ENCODE measurements at regions not wholly inside any gene's neighbourhood (a gene's known extent, or its start where the extent isn't known, plus 50 kb on each side); places are given as distances from the start of the nearest gene placed in this dataset.
"Not testable (repeated sequence)": the region's sequence is repeated elsewhere in the genome, so short reads cannot be mapped to it uniquely, and the experiment has no call there.

DNA sequence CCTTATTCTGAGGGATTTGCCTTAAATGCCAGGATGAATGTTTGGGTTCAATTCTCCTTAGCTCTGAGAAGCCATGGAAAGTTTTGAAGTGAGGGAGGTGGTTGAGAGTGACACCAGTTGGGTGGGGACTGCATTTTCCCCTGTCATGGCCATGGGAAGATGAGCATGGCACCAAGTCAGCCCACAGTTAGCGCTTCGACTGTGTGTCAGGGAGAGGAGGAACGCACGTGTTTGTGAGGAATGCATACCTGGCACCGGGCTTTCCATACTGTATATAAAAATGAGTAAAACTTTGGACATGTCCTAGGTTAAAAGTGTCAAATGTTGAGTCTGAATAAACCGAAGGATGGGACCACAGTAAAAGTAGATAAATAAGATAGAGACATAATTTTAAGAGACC, 187.5 kb upstream of the KL start:
- no peak for DNase-seq

DNA sequence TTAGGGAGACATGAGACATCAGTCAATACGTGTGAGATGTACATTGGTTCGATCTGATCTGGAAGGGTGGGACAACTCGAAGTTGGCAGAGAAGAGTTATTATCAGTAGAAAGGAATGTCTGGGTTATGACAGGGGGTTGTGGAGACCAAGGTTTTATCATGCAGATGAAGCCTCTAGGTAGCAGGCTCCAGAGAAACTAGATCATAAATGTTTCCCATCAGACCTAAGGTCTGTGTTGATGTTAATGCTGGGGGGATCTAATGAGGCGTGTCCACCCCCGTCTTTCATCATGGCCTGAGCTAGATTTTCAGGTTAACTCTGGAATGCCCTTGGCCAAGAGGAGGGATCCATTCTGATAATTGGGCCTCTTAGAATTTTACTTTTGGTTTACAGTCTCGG, 187.0 kb upstream of the KL start:
- DNase-seq = no peak

DNA sequence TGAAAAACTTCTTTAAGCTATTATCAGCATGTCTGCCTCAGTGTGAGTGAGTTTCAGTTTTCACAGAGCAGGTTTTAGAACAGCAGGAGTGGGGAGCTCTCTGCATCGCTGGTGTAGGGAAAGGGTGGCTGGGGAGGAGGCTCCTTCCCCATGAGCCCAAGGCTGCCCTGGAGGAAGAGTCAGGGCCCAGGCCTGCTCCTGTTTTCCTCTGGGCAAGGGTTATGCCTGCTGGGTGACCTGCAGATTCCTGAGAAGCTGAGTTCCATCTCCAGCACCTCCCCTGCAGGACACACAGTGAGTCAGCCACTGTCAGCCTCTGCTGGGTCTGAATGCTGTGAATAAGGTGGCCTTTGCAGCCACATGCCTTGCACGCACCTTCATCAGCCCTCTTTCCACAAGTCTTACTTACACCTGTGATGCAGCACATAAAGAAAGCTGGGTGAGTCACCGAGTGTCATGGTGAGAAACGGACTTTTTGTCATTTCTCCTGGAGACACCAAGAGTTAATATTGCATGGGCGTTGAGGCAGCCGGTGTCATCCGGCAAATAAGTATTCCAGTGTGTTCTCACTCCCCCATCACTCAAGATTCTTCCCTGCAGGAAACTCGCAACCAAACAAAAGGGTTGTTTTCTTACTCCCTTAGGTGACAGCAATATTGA, 186.4 kb upstream of the KL start:
- DNase-seq = no peak

DNA sequence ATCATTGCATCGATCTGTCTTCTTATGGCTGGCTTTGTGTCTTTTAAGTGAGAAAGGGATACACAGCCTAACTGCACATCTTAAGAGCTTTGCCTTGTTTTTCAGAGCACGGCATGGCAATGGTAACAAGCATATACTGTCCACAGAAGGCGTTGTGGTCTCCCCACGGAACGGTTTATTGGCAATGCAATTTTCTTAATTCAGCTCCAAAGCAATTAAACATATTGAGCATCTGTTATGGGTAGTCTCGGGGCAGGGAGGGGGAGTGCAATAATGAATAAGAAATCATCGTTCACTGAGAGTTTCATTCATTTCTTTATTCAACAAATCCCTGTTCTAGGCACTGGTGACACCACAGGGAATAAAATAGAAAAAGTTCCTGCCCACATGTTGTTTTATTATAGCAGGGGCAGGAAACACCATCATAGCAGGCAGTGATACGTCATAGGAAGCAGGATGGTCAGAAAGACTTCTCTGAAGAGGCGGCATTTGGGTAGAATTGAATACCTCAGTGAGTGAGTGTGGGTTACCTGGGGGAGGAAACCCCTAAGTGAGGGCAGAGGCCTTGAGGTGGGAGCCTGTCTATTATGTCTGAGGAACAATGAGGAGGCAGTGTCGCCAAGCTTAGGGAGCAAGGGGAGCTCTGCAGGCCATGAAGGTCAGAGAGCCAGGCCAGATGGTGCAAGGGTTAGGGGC, 185.7 kb upstream of the KL start:
- DNase-seq = no peak

DNA sequence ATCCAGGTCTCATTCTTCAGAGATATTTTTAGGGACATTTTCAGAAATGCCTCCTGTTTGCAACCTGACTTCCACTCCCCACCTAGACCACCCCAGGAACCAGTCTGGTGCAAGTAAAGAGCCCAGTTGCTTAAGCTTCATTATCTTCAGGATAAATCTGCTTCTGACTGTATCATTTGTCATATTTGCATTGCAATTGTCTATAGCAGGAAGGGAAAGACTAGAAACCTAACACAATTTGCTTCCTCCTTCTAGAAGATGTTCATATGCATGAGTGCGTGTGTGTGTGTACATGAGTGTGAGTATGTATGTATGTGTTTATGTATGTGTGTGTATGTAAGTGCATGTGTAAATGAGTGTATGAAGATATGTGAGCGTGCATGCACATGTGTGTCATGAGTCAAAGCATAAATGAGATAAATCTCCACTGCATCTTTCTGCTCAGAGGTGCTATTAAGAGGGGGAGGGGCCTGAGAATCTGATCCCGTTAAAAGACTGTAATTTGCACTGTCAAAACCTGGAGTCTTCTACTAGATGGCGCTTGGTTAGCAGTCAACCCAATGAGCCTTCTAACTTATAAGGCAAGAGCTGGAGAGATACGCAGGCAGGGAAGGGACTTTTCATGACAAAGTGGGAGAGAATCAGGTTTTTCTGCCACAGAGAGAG, 178.8 kb upstream of the KL start:
- DNase-seq = no peak

DNA sequence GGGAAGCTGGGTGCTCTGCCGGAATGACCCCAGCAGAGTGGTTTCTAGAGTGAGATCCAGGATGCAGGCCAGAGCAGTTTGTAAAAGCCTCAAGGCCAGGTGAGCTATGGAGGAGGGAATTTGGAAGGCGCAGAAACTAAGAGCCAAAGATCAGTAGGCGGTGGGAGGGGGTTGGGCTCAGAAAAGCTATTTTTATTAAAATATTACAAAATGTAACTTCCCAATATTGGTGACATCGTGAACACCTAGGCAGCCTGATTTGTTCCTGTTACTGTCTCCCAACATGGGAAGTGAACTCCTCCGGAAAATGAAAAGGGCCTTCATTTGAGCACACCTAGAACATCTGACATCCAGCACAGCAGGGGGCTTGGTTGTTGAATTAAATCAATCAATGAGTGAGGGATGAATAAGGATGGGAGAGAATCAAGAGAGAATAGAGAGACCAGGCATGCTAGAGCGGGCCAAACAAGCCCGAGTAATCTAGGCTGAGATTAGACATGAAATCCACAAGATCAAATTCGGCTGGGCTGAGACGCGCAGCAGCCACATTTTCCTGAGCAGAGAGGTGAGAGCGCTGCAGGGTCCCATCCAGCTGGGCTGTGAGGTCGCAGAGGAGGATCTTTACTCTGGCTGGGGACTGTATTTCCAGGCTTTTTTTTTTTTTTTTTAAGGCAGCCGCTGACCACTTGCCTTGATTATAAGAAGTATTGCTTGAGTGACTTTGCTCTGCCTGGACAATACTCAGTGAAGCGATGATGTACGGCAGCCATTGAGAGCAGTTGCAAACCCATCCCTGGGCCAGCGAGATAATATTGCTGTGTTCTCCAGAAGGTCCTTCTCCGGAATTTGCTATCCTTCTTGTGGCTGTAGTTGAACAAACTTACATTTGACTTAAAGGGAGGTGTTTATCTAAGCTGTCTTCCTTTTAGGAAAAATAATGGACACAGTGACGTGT, 178.0 kb upstream of the KL start:
- no peak for DNase-seq

DNA sequence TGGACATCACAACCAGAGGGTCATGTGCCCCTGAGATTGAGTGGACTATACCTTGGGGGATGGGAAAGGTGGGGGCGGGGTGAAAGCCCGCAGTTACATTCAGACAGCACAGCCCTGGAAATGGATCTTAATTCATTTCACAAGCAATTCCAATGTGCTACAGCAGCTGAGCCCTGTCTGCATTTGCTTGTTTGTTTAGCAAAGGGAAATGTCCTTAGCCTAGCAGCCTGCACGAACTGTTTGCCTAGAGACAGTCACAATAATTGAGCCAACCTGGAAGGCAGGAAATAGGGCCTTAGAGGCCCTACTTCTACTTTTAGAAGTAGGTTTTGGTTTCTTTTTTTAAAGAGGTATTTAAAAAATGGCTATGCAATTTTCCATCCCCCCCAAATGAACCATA, 177.3 kb upstream of the KL start:
- DNase-seq = no peak

DNA sequence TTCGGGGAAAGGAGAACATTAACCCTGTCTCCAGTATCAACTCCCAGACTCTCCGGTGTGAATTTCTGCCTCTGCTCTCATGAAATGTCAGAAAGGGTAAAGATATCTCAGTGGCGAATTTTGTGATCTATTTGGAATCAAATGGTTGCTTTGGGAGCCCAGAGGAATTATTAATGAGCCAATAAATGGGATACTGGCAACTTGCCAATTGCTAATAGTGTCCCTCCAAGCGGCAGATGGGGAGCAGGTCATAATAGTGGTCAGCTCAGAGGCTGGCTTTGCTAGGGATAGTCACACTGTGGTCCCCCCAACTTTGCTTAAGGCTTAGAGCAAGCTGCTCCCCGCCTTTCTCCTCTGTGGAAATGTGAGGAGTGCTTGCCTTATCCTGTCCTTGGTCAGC, 176.1 kb upstream of the KL start:
- no peak for DNase-seq

DNA sequence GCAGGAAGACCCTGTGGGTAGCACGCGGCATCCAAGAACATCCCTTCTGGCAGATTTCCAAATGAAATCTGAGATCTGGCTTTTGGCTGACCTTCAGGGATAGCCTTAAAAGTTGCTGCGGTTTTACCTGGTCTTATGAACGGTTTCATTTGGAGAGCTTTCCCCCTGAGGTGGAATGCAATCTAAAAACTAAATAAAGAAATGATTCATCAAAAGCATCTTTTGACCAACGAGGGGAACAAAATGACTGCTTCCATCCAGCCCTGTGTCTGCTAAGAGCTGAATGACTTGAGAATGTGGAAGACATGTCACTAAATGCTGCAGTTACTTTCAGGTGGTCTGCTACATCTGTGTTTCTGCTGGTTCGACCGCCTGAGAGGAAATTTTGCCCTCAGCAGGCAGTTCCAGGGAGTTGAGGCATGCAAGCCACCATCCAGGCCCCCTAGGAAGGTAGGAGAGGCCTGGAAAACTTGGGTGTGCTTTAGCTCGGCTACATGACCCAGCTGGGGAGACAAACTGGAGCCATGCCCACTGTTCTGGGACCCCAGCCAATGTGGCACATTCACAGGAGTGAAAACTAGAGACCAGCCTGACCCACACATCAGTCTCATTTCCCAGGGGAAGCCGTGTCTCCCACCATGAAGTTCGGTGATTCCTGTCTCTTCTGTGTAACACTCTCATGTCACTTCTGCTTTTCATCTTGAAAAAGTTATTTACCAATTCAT, 175.1 kb upstream of the KL start:
- no peak for DNase-seq

DNA sequence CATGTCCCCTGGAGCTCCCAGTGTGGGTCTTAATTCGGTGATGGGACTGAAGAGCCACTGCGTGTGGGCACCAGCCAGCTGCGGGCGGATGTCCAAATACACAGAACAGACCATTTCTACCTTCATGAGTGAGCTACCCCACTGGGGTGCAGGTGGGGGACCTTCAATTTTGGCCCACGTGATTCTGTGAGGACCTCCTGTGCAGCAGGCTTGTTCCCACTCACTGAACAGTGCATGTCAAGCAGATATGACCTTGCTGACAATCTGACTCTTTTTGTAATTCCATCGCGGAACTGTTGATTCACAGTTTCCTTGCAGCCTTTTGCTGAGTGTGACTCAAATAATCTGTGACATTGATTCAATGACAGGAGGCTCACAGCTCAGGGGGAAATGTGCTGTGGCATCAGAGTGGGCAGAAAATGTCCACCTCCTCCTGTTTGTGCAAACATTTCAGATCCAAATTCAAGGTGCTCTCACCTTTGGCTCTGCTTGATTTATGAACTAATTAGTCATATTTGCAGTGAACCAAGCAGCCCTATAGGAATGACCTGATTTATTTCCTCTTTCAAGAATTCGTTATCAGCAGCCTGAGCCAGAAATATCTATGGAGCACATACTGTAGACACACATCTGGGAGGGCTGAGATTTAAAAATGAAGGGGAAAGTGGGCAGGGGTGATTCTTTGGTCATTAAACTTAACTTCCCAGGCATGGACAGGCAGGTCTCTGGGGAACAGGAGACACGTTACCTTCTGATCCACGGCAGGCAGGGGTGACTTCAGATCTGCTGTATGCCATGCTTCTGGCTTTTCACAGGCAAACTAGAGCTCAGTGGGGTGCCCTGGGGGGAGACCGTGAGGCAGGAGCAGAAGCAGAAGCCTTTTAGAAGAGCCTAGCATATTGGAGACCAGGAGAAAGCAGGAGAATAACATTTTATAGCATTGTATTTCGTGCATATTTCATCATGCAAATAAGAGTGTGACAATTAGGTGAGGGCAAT, 170.0 kb upstream of the KL start:
- no peak for DNase-seq

DNA sequence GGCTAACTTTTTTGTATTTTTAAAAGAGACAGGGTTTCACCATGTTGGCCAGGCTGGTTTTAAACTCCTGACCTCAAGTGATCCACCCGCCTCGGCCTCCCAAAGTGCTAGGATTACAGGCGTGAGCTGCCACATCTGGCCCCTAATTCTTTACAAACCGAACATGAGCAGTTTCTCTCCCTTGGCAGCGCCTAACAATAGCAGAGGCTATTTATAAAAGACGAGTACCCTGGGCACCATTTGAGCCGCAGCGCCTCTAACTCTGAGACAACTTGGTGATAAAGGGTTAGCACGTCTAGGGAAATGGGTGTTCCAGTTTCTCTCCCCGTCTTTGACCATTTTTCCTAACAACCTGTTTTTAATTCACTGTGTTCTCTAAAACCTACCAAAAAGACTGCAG, 168.2 kb upstream of the KL start:
- not testable (repeated sequence) for DNase-seq

DNA sequence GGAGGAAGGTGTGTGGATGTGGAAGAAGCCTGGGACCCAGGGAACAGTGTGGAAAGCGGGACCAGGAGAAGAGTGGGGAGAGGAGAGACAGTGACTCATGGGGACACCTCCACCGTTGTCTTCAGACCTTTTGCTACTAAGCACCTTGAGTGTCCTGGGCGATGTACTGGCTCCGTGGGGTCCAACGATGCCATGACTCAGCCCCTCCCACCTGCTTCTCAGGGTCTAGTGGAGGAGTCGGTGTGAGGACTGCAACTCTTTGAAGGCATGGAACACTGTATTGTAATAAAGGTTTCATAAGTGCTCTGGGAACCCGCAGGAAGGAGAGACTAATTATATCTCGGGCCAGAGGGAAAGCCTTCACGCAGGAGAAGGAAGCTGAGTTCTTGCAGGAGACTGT, 166.9 kb upstream of the KL start:
- DNase-seq = no peak

DNA sequence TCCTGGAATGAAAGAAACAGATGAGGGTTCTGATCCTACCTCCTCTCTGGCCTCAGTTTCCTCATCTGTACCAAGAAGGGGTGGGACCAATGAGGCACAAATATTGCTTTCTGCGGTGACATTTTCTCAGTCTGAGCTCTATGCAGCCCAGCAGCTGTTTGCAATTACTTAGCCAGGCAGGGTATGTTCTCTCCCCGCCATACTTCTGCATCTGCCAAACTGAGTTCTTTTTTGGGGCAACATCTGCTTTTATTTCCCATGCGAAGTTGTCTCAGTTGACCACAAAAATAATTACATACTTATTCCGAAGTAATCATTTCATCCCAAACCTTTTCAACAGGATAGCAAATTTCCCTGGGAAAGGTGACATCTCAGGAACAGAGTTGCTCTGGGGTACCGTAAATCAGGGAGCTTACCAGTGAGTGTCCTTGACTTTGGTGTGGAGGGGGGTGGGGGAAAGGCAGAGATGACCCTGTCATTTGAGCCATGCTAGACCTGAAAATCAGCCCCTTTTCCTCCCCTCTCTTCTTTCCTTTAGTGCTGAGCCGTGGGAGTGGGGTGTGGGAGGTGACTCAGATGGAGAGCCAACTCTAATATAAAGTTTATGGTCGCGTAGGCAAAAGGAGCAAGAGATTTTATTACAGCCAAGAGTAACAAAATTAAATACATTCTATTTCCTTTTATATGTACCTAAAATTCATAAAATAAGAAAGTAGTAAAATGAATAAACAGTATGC, 165.7 kb upstream of the KL start:
- no peak for DNase-seq

DNA sequence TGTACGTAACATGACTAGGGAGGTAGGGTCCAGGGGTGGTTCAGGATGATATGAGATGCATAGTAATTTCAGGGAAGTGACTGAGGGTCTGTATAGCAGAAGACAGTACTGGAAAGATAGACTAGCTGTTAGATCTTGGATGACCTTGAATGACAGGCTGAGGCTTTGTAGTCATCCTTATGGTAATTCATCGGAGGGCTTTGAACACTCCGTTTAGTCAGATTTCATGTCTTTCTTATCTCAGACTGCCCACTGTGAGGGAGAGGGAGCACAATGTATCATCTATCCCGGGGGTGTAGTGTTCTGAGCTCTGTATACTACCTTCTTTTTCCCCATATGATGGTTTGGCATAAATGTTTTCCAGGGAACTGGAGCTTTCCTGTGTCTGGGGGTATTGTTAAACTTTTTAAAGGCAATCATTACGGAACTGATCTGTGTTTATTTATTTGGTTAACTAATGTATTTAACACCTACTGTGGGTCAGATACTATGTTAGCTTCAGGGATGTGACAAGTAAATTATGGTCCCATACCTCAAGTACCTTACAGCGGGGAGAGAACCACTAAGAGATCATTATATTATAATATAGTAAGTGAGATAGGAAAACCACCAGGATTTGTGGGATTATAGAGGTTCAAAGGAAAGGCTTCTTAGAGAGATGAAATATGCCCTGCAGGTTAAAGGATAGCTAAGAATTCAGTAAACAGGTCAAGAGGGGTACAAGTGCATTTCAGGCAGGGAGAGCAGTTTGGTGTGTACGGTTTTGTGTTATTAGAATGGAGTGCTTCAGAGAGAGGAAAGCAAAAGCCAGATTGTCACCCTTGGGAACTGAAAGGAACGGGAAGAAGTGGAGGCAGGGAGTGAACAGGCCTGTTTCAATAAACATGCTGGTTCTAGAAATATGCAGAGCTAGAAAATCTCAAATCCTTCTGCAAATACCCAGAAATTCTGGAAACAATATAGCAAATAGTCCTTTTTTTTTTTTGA, 164.8 kb upstream of the KL start:
- no peak for DNase-seq

DNA sequence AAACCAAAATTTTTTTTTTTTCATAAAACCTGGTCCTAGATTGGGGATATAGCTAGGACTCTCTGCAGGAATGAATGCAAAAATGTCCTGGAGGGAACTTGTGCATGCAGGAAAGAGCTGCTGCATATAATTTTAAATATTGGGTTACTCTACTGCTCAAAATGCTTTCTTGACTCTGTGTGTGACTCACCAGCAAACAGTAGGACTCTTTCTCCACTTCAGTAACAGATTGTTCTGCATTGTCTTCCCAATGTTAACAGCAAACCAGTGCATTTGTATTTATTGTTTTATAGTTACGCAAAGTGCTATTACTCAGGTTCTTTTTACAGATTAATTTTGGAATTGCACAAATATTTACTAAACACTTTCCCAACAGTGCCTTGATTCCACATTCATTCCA, 163.7 kb upstream of the KL start:
- no peak for DNase-seq

DNA sequence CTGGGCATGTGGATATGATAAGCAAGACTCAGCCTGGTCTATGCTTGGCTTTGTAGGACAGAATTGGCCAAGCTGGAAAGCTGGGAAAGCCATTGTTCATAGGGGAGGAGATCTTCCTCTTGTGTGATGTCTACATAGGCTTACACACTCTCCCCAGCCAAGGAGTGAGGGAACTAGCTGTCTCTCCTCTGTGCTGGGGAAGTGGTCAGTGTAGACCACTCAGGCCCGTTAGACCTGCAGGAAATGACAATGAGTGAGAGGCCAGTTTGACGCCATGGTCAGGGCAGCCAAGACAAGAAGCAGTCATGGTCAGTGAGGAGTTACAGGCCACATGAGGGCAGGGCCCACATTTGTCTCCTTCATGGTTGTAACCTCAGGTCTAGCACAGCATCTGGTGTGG, 159.1 kb upstream of the KL start:
- DNase-seq = no peak

DNA sequence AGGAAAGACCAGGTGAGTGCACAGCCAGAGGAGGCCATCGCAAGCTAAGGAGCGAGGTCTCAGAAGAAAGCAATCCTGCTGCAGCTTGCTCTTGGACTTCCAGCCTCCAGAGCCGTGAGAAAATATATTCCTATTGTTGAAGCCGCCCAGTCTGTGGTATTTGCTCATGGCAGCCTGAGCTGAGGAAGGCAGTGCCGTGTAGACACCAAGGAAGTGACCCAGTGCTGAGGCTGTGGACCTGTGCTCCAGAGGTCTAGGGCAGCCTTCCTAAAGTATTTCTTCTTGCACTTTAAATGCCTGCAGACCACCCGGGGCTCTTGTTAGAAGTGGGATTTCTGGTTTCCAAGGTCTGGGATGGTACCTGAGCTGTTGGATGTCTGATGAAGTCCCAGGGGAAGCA, 158.5 kb upstream of the KL start:
- DNase-seq = no peak

DNA sequence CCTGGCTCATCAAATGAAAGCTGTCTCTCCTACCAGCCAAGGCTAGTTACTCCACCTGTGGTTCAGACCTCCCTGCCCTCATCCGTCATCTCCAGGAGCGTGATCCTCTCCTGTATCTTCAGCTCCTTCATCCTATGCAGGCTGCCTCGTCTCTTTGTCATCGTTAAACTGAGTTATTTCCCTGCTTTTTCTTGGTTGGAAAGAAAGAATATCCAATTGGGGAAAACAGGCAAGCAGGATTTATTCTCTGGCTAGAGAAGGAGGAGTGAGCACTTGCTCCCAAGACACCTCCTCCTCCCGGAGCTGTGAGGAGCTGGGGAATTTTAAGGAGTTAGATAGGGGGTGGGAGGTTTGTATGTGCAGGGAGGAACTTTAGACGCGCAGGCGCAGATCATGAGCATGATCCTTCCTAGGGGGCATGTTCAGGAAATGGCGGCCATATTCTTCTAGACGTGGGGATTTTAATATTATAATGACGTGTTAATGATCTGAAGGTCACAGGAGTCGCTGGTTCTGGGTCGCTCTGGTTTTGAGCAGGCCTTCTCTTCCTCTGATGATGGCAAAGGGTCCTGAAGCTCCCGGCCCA, 156.4 kb upstream of the KL start:
- DNase-seq = no peak

DNA sequence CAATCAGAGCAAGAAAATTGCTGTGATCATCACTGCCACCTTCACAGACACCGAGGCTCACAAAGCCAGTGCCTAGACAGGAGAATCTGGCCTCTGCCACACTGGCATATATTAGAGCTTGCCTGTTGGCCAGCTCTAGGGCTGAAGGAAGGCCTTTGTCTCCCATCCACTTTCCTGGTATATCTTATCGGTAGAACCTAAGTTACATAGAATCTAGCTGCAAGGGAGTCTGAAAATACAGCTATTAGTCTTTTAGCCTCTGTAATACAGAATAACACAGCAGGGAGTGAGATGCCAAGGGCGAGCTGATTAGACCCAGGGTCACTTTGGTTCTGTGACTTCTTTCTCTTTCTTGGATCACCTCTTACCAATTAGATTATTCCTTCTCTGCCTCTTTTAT, 154.9 kb upstream of the KL start:
- no peak for DNase-seq
